Loucy (cell line): ENCODE measurements at regions not wholly inside any gene's neighbourhood (a gene's known extent, or its start where the extent isn't known, plus 50 kb on each side); places are given as distances from the start of the nearest gene placed in this dataset.

Experiments
- CTCF ChIP-seq: fragments of 200-600 bp; sonication (generic); conservative IDR thresholded peaks from 2 replicates; pipeline ENCODE4 v1.5.1; 2014; ENCODE audit warnings: mild to moderate bottlenecking, antibody characterized with exemption, low read length
- EZH2phosphoT487 ChIP-seq: fragments of 200-600 bp; IDR thresholded peaks from 2 replicates; pipeline ENCODE4 v1.6.1; 2018; ENCODE audit warnings: antibody characterized with exemption, mild to moderate bottlenecking, moderate library complexity, borderline replicate concordance

GRCh38 chr11:81059356-81059755 is 1618.5 kb upstream of the TENM4 start:
- TF ChIP-seq CTCF: no peak
- TF ChIP-seq EZH2phosphoT487: no peak
